Omental fat pad (tissue), 3 donors: ENCODE measurements at regions not wholly inside any gene's neighbourhood (a gene's known extent, or its start where the extent isn't known, plus 50 kb on each side); places are given as distances from the start of the nearest gene placed in this dataset. TPM values are rescaled to one million over a fixed set of nuclear protein-coding genes. Genes with fewer than 3 reads are reported as not detected.

Experiments
- ATAC-seq: fragments of 150-250 bp; one replicate; pipeline ENCODE4 v1.9.1; 2016; ENCODE audit warnings: mild to moderate bottlenecking, moderate library complexity; ENCODE audit not compliant: low FRiP score
- DNase-seq: peaks from one replicate; pipeline ENCODE4 v3.0.0-alpha.2; 2019; ENCODE audit warnings: low spot score
- small RNA-seq: library from RNA; depleted of rRNA; stranded (forward); fragments of <200 nt; gene quantifications from one replicate; pipeline ENCODE3, GENCODE V24; 2016
- TF ChIP-seq, protein P1 (sequence below), 3 donors: fragments of 450-650 bp; IDR thresholded peaks; one replicate each; pipeline ENCODE4 v1.5.1; 2016 to 2017; ENCODE audit warnings: antibody characterized with exemption in 3 of 3, mild to moderate bottlenecking in 3 of 3, moderate library complexity in 2 of 3

DNA sequence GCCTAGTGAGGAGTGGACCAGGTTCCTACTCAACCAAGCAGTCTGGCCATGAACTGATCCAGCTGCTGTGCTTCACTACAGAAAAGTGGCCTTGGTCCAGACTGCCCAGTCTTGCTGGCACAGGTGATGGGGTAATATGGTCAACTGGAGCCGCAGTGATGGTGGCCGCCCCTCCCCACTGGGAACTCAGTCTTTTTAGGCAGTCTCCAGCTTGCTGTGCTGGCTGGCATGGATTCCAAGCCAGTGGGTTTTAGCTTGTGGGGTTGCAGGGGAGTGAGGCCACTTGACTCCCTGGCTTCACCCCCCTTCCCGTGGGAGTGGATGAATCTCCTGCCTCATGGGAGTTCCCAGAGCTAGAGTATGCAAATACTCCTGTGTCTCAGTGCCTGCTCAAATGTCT lies 52.7 kb upstream of the CDK6 start:
- TF ChIP-seq, protein P1, sequence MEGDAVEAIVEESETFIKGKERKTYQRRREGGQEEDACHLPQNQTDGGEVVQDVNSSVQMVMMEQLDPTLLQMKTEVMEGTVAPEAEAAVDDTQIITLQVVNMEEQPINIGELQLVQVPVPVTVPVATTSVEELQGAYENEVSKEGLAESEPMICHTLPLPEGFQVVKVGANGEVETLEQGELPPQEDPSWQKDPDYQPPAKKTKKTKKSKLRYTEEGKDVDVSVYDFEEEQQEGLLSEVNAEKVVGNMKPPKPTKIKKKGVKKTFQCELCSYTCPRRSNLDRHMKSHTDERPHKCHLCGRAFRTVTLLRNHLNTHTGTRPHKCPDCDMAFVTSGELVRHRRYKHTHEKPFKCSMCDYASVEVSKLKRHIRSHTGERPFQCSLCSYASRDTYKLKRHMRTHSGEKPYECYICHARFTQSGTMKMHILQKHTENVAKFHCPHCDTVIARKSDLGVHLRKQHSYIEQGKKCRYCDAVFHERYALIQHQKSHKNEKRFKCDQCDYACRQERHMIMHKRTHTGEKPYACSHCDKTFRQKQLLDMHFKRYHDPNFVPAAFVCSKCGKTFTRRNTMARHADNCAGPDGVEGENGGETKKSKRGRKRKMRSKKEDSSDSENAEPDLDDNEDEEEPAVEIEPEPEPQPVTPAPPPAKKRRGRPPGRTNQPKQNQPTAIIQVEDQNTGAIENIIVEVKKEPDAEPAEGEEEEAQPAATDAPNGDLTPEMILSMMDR (IDR thresholded peaks at IDR 0.05): no peak
- ATAC-seq: no peak

More for the DNA sequence above, 52.7 kb upstream of the CDK6 start:
- no peak for DNase-seq

Small RNAs in the stretch of these regions (small RNA-seq; reads per million reads assigned to genes)
- not detected for gene RN7SL7P
